WTC11 (cell line): ENCODE measurements at regions not wholly inside any gene's neighbourhood (a gene's known extent, or its start where the extent isn't known, plus 50 kb on each side); places are given as distances from the start of the nearest gene placed in this dataset.

Experiments used
- ATAC-seq: fragments of 200-7000 bp; cut with Tn5 transposase; 2 replicates; pipeline ENCODE4 v1.10.0; 2021; ENCODE audit warnings: mild to moderate bottlenecking, moderate library complexity
- CTCF ChIA-PET: fragments of 300-600 bp; sonication (Branson Sonifier 250); formaldehyde crosslinking; loops from one replicate; lab custom pipeline; 2021; ENCODE audit warnings: antibody characterized with exemption; lab: Charles Lee
- POLR2A ChIA-PET: fragments of 350-600 bp; sonication (Branson Sonifier 250); formaldehyde crosslinking; loops from one replicate; lab custom pipeline; 2021; ENCODE audit warnings: antibody characterized with exemption; lab: Charles Lee
- DNase-seq: peaks from one replicate; pipeline ENCODE4 v3.0.0; 2021; ENCODE audit warnings: low spot score
- H3K27ac Mint-ChIP-seq: 2 replicates; pipeline ENCODE4 v1.8.0; 2021; ENCODE audit warnings: mixed read lengths
- H3K27me3 Mint-ChIP-seq: 2 replicates; pipeline ENCODE4 v1.8.0; 2021; ENCODE audit warnings: low read depth, mild to moderate bottlenecking, moderate library complexity, mixed read lengths
- H3K36me3 Mint-ChIP-seq: 2 replicates; pipeline ENCODE4 v1.8.0; 2021; ENCODE audit warnings: mixed read lengths
- H3K4me1 Mint-ChIP-seq: 2 replicates; pipeline ENCODE4 v1.8.0; 2022; ENCODE audit warnings: mixed read lengths
- H3K4me3 Mint-ChIP-seq: 2 replicates; pipeline ENCODE4 v1.8.0; 2021; ENCODE audit warnings: mild to moderate bottlenecking, moderate library complexity, mixed read lengths
- H3K9me3 Mint-ChIP-seq: 2 replicates; pipeline ENCODE4 v1.8.0; 2021; ENCODE audit warnings: mixed read lengths
- AR ChIP-seq: fragments of 250-450 bp; sonication (Bioruptor Pico); IDR thresholded peaks from 2 replicates; pipeline ENCODE4 v1.9.0; 2021; ENCODE audit warnings: mild to moderate bottlenecking
- CDX4 ChIP-seq: fragments of 250-450 bp; sonication (Bioruptor Pico); IDR thresholded peaks from 2 replicates; pipeline ENCODE4 v1.9.0; 2021; ENCODE audit warnings: moderate library complexity, mild to moderate bottlenecking, inconsistent platforms, borderline replicate concordance
- E2F1 ChIP-seq: sonication (generic); formaldehyde crosslinking; IDR thresholded peaks from 2 replicates; pipeline ENCODE4 v1.8.0; 2022; ENCODE audit warnings: mild to moderate bottlenecking, missing genetic modification reagents
- ERG ChIP-seq: fragments of 250-450 bp; sonication (Bioruptor Pico); IDR thresholded peaks from 2 replicates; pipeline ENCODE4 v1.8.0; 2021; ENCODE audit warnings: mild to moderate bottlenecking
- ESRRA ChIP-seq: sonication (generic); formaldehyde crosslinking; IDR thresholded peaks from 2 replicates; pipeline ENCODE4 v1.8.1; 2022; ENCODE audit warnings: mild to moderate bottlenecking, missing genetic modification reagents, borderline replicate concordance
- FOXJ3 ChIP-seq: sonication (generic); formaldehyde crosslinking; IDR thresholded peaks from 2 replicates; pipeline ENCODE4 v1.9.0; 2021; ENCODE audit warnings: missing genetic modification reagents, mild to moderate bottlenecking, borderline replicate concordance
- IRF2 ChIP-seq: sonication (generic); formaldehyde crosslinking; IDR thresholded peaks from 2 replicates; pipeline ENCODE4 v1.8.0; 2022; ENCODE audit warnings: low read depth, missing genetic modification reagents, borderline replicate concordance
- JAZF1 ChIP-seq: fragments of 250-450 bp; sonication (Bioruptor Pico); IDR thresholded peaks from 2 replicates; pipeline ENCODE4 v1.9.0; 2021; ENCODE audit warnings: moderate library complexity, mild to moderate bottlenecking, inconsistent platforms
- MAX ChIP-seq: sonication (generic); formaldehyde crosslinking; IDR thresholded peaks from 2 replicates; pipeline ENCODE4 v1.8.0; 2022; ENCODE audit warnings: mild to moderate bottlenecking, missing genetic modification reagents
- MLX ChIP-seq: sonication (generic); formaldehyde crosslinking; IDR thresholded peaks from 2 replicates; pipeline ENCODE4 v1.8.1; 2023; ENCODE audit warnings: mild to moderate bottlenecking, missing genetic modification reagents, moderate library complexity
- MXD4 ChIP-seq: fragments of 250-450 bp; sonication (Bioruptor Pico); IDR thresholded peaks from 2 replicates; pipeline ENCODE4 v1.8.0; 2021; ENCODE audit warnings: mild to moderate bottlenecking, moderate library complexity, borderline replicate concordance
- NFATC4 ChIP-seq: fragments of 250-450 bp; sonication (Bioruptor Pico); IDR thresholded peaks from 2 replicates; pipeline ENCODE4 v1.9.0; 2021; ENCODE audit warnings: mild to moderate bottlenecking
- TCF7 ChIP-seq: sonication (generic); formaldehyde crosslinking; IDR thresholded peaks from 2 replicates; pipeline ENCODE4 v1.8.0; 2022; ENCODE audit warnings: mild to moderate bottlenecking, low read depth, missing genetic modification reagents, moderate library complexity
- TEAD4 ChIP-seq: sonication (generic); formaldehyde crosslinking; IDR thresholded peaks from 2 replicates; pipeline ENCODE4 v1.8.0; 2022; ENCODE audit warnings: mild to moderate bottlenecking, missing genetic modification reagents
- TP53 ChIP-seq: sonication (generic); formaldehyde crosslinking; IDR thresholded peaks from 2 replicates; pipeline ENCODE4 v1.8.1; 2023; ENCODE audit warnings: mild to moderate bottlenecking, missing genetic modification reagents
- ZBTB21 ChIP-seq: sonication (generic); formaldehyde crosslinking; IDR thresholded peaks from 2 replicates; pipeline ENCODE4 v1.8.1; 2023; ENCODE audit warnings: mild to moderate bottlenecking, missing genetic modification reagents, borderline replicate concordance
- ZMAT4 ChIP-seq: fragments of 250-450 bp; sonication (Bioruptor Pico); IDR thresholded peaks from 2 replicates; pipeline ENCODE4 v1.9.0; 2021; ENCODE audit warnings: mild to moderate bottlenecking
- ZNF317 ChIP-seq: sonication (generic); formaldehyde crosslinking; IDR thresholded peaks from 2 replicates; pipeline ENCODE4 v1.8.1; 2023; ENCODE audit warnings: low read depth, mild to moderate bottlenecking, moderate library complexity, missing genetic modification reagents, borderline replicate concordance
- ZNF512 ChIP-seq: sonication (generic); formaldehyde crosslinking; IDR thresholded peaks from 2 replicates; pipeline ENCODE4 v1.8.1; 2022; ENCODE audit warnings: missing genetic modification reagents, borderline replicate concordance

GRCh38 chr18:75529394-75529793 lies 101.9 kb upstream of the SMIM21 start:
- peaks cover 9% of the 10 kb centered on the region for H3K4me1 Mint-ChIP-seq
- no peaks in the 10 kb centered on the region for H3K36me3 Mint-ChIP-seq
- ChIA-PET CTCF (no interaction called here), POLR2A (no interaction called here)
- ATAC-seq (no peak), DNase-seq (no peak)
- no peak overlapping the region for H3K27ac Mint-ChIP-seq
- H3K9me3 Mint-ChIP-seq = no peaks in the 10 kb centered on the region
- no peaks in the 10 kb centered on the region for H3K27me3 Mint-ChIP-seq
- no peak overlapping the region for H3K4me3 Mint-ChIP-seq
- TF ChIP-seq ZNF317 (CRISPR knock-in tag) = no peak
- no peak for TF ChIP-seq MLX (CRISPR knock-in tag)
- TF ChIP-seq E2F1 (CRISPR knock-in tag) = no peak
- no peak for TF ChIP-seq AR (CRISPR knock-in tag)
- no peak for TF ChIP-seq TCF7 (CRISPR knock-in tag)
- TF ChIP-seq ESRRA (CRISPR knock-in tag) = no peak
- TF ChIP-seq IRF2 = no peak
- no peak for TF ChIP-seq TEAD4
- no peak for TF ChIP-seq MAX (CRISPR knock-in tag)
- no peak for TF ChIP-seq FOXJ3 (CRISPR knock-in tag)

GRCh38 chr18:75527848-75528685 lies 100.6 kb upstream of the SMIM21 start:
- POLR2A ChIA-PET = no interaction called here
- H3K4me1 Mint-ChIP-seq = peaks cover 9% of the 10 kb centered on the region
- no peak for TF ChIP-seq ZBTB21 (CRISPR knock-in tag)
- TF ChIP-seq, all 79 proteins: peak for 0
- no peak for DNase-seq
- no peaks in the 10 kb centered on the region for H3K27me3 Mint-ChIP-seq
- ATAC-seq = no peak
- no peak overlapping the region for H3K4me3 Mint-ChIP-seq
- H3K36me3 Mint-ChIP-seq = no peaks in the 10 kb centered on the region
- CTCF ChIA-PET = no interaction called here
- no peaks in the 10 kb centered on the region for H3K9me3 Mint-ChIP-seq
- no peak overlapping the region for H3K27ac Mint-ChIP-seq

- ATAC-seq (no peak), DNase-seq (no peak)
- Mint-ChIP-seq H3K4me3 (no peak overlapping the region), H3K9me3 (no peaks in the 10 kb centered on the region), H3K27me3 (no peaks in the 10 kb centered on the region), H3K4me1 (peaks cover 4% of the 10 kb centered on the region; the same call in 1 of the 2 replicates), H3K27ac (no peak overlapping the region), H3K36me3 (no peaks in the 10 kb centered on the region)
- ChIA-PET CTCF (no interaction called here), POLR2A (no interaction called here)
- TF ChIP-seq ERG (CRISPR knock-in tag) (no peak), ZNF512 (CRISPR knock-in tag) (no peak), TP53 (no peak), CDX4 (no peak), JAZF1 (no peak), ZMAT4 (CRISPR knock-in tag) (no peak), MXD4 (CRISPR knock-in tag) (no peak), NFATC4 (CRISPR knock-in tag) (no peak)
These were observed 98.5 kb upstream of the SMIM21 start for GRCh38 chr18:75526038-75526437.
